ENCODE measurements at regions not wholly inside any gene's neighbourhood (a gene's known extent, or its start where the extent isn't known, plus 50 kb on each side); places are given as distances from the start of the nearest gene placed in this dataset.

DNA sequence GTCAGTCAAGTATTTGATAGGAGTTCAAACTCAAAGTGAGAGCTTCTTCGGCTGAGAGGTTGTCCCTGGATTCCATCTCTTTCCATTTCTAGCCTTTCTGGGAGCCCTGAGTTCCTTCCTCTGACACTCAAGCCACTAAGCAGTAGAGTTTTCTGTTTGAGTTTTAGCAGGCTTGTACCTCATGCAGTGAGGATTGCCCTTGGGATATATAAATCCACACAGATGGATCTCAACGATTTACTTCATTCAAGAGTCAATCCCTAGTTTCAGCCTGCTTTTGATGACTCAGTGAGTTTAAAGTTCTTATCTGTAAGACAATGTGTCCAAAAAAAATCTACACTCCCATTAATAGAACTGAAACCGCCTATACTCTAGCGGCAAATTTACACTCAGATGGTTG, 2240.9 kb upstream of the WWC1 start:
- Histone ChIP-seq H3K27me3 (no peaks in the 10 kb centered on the region), H3K4me3 (no peak overlapping the region), H3K27ac (no peak overlapping the region), H3K4me1 (no peaks in the 10 kb centered on the region), H3K36me3 (replicated peaks in 1 of 2; ENCODE audit: insufficient read depth in 1 of 2, low read depth in 2 of 2) (no peaks in the 10 kb centered on the region), H3K9me3 (no peaks in the 10 kb centered on the region)
- DNase-seq (no peak), ATAC-seq (no peak)
- TF ChIP-seq, protein P1, sequence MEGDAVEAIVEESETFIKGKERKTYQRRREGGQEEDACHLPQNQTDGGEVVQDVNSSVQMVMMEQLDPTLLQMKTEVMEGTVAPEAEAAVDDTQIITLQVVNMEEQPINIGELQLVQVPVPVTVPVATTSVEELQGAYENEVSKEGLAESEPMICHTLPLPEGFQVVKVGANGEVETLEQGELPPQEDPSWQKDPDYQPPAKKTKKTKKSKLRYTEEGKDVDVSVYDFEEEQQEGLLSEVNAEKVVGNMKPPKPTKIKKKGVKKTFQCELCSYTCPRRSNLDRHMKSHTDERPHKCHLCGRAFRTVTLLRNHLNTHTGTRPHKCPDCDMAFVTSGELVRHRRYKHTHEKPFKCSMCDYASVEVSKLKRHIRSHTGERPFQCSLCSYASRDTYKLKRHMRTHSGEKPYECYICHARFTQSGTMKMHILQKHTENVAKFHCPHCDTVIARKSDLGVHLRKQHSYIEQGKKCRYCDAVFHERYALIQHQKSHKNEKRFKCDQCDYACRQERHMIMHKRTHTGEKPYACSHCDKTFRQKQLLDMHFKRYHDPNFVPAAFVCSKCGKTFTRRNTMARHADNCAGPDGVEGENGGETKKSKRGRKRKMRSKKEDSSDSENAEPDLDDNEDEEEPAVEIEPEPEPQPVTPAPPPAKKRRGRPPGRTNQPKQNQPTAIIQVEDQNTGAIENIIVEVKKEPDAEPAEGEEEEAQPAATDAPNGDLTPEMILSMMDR (IDR thresholded peaks at IDR 0.05) = no peak
- no peak for TF ChIP-seq POLR2A (IDR thresholded peaks at IDR 0.05)
- 76 to 80% methylated on average over 4 of the region's 4 CpGs for WGBS, 2 donors
- intact Hi-C loops (cut with DNase I) = no loop called here

GRCh38 chr5:166058660-166059059, 2232.8 kb upstream of the WWC1 start:
- no peak overlapping the region for H3K27ac ChIP-seq
- H3K4me3 ChIP-seq = no peak overlapping the region
- WGBS, 2 donors = 93 to 95% methylated on average over 5 of the region's 5 CpGs
- H3K36me3 ChIP-seq (replicated peaks in 1 of 2; ENCODE audit: insufficient read depth in 1 of 2, low read depth in 2 of 2) = no peaks in the 10 kb centered on the region
- TF ChIP-seq POLR2A (IDR thresholded peaks at IDR 0.05) = no peak
- TF ChIP-seq, protein P1 (IDR thresholded peaks at IDR 0.05) = no peak
- intact Hi-C loops (cut with DNase I) = no loop called here
- no peaks in the 10 kb centered on the region for H3K27me3 ChIP-seq
- no peaks in the 10 kb centered on the region for H3K4me1 ChIP-seq
- H3K9me3 ChIP-seq = no peaks in the 10 kb centered on the region
- no peak for DNase-seq
- ATAC-seq = no peak

DNA sequence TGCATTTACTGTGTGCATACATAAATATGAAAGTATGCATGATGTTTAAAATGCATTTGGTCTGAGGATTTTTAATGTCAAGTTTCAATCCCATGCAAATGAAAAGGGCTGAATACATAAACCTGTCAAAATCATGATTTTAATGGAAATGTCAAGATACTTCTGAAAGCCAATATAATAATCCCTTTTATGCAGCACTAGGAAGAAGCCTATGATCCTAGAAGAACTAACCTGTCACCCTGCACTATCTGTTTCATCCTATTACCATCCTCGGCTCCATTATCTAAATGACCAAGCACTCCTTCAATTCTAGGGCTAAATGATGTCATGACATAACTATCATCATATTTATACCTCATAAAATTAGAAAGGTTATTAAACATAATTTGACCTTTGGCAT, 2229.4 kb upstream of the WWC1 start:
- no peaks in the 10 kb centered on the region for H3K27me3 ChIP-seq
- WGBS, 2 donors = 84 to 88% methylated on average over 1 of the region's 1 CpG
- TF ChIP-seq, protein P1 (IDR thresholded peaks at IDR 0.05) = no peak
- no peak for TF ChIP-seq POLR2A (IDR thresholded peaks at IDR 0.05)
- DNase-seq (no peak), ATAC-seq (no peak)
- no peak overlapping the region for H3K27ac ChIP-seq
- intact Hi-C loops (cut with DNase I) = no loop called here
- no peaks in the 10 kb centered on the region for H3K9me3 ChIP-seq
- H3K36me3 ChIP-seq (replicated peaks in 1 of 2; ENCODE audit: insufficient read depth in 1 of 2, low read depth in 2 of 2) = no peaks in the 10 kb centered on the region
- no peaks in the 10 kb centered on the region for H3K4me1 ChIP-seq
- H3K4me3 ChIP-seq = no peak overlapping the region

- Histone ChIP-seq H3K27me3 (no peaks in the 10 kb centered on the region), H3K36me3 (replicated peaks in 1 of 2; ENCODE audit: insufficient read depth in 1 of 2, low read depth in 2 of 2) (no peaks in the 10 kb centered on the region), H3K27ac (no peak overlapping the region), H3K4me3 (no peak overlapping the region), H3K9me3 (no peaks in the 10 kb centered on the region), H3K4me1 (no peaks in the 10 kb centered on the region)
- no peak for DNase-seq
- ATAC-seq = no peak
- TF ChIP-seq, protein P1 (IDR thresholded peaks at IDR 0.05) = no peak
- no peak for TF ChIP-seq POLR2A (IDR thresholded peaks at IDR 0.05)
- intact Hi-C loops (cut with DNase I) = no loop called here
Observed at GRCh38 chr5:166062719-166063118, 2228.7 kb upstream of the WWC1 start.

DNA sequence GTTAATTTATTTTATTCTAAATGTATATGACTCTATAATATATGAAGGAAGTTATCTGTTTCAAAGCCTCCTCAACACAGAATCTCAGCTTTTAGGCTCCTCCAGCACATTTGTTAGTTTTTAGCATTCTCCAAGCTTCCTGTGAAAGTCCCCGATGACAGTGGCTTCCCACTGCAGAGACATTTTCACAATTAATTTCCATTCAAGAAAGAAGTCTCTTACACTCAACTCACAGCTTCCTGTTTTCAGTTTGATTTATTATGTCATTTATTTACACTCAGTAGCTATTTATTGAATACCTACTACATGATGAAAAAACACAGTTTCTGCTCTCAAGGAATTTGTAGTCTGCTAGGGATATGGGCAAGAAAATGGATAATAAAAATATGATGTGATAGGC, 2228.2 kb upstream of the WWC1 start:
- Histone ChIP-seq H3K27me3 (no peaks in the 10 kb centered on the region), H3K4me1 (no peaks in the 10 kb centered on the region)
- intact Hi-C loops (cut with DNase I) = no loop called here

More for the DNA sequence above, 2228.2 kb upstream of the WWC1 start:
- 7 to 12% methylated on average over 1 of the region's 1 CpG for WGBS, 2 donors
- Histone ChIP-seq H3K9me3 (no peaks in the 10 kb centered on the region), H3K27ac (no peak overlapping the region), H3K36me3 (replicated peaks in 1 of 2; ENCODE audit: insufficient read depth in 1 of 2, low read depth in 2 of 2) (no peaks in the 10 kb centered on the region), H3K4me3 (no peak overlapping the region)
- ATAC-seq = no peak
- TF ChIP-seq, protein P1 (IDR thresholded peaks at IDR 0.05) = no peak
- TF ChIP-seq POLR2A (IDR thresholded peaks at IDR 0.05) = no peak
- no peak for DNase-seq
